ENCODE measurements at regions not wholly inside any gene's neighbourhood (a gene's known extent, or its start where the extent isn't known, plus 50 kb on each side); places are given as distances from the start of the nearest gene placed in this dataset.

DNA sequence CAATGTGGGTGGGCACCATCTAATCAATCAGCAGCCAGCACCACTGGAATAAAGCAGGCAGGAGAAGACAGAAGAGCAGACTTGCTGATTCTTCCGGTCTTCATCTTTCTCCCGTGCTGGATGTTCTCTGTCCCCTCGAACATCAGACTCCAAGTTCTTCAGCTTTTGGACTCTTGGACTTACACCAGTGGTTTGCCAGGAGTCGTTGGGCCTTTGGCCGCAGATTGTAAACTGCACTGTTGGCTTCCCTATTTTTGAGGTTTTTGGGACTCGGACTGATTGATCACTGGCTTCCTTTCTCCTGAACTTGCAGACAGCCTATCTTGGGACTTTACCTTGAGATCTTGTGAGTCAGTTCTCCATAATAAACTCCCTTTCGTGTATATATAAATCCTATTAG is 292.8 kb downstream of the BCHE start:
- CTCF ChIA-PET = no interaction called here
- POLR2A ChIA-PET = no interaction called here
- H3K36me3 Mint-ChIP-seq (ENCODE audit: low read depth) = no peaks in the 10 kb centered on the region
- intact Hi-C loops (cut with DNase I, micrococcal nuclease) = no loop called here
- H3K9me3 Mint-ChIP-seq = peaks cover 6% of the 10 kb centered on the region
- no peaks in the 10 kb centered on the region for H3K4me1 ChIP-seq (ENCODE audit: insufficient read depth, low read length)
- peaks cover 0 to 6% of the 10 kb centered on the region in 2 experiments for H3K9me3 ChIP-seq (ENCODE audit: control insufficient read depth in 1 of 2, insufficient read depth in 1 of 2, low read length in 2 of 2)
- H3K27me3 ChIP-seq (ENCODE audit: control insufficient read depth in 1 of 2, insufficient read depth in 2 of 2, low read length in 2 of 2) = no peaks in the 10 kb centered on the region
- H3K4me3 ChIP-seq (ENCODE audit: low read length) = no peak overlapping the region
- H3K27ac ChIP-seq (ENCODE audit: low read depth in 1 of 2, low read length in 2 of 2) = no peak overlapping the region
- no peaks in the 10 kb centered on the region for H3K36me3 ChIP-seq (ENCODE audit: insufficient read depth, low read length)
- DNase-seq (no peak), ATAC-seq (ENCODE audit: poor library complexity) (no peak)
- H3K4me1 Mint-ChIP-seq (ENCODE audit: low read depth) = no peaks in the 10 kb centered on the region
- H3K27me3 Mint-ChIP-seq = no peaks in the 10 kb centered on the region
- no peak overlapping the region for H3K4me3 Mint-ChIP-seq
- no peak overlapping the region for H3K27ac Mint-ChIP-seq
- TF ChIP-seq, protein P1, sequence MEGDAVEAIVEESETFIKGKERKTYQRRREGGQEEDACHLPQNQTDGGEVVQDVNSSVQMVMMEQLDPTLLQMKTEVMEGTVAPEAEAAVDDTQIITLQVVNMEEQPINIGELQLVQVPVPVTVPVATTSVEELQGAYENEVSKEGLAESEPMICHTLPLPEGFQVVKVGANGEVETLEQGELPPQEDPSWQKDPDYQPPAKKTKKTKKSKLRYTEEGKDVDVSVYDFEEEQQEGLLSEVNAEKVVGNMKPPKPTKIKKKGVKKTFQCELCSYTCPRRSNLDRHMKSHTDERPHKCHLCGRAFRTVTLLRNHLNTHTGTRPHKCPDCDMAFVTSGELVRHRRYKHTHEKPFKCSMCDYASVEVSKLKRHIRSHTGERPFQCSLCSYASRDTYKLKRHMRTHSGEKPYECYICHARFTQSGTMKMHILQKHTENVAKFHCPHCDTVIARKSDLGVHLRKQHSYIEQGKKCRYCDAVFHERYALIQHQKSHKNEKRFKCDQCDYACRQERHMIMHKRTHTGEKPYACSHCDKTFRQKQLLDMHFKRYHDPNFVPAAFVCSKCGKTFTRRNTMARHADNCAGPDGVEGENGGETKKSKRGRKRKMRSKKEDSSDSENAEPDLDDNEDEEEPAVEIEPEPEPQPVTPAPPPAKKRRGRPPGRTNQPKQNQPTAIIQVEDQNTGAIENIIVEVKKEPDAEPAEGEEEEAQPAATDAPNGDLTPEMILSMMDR (IDR thresholded peaks at IDR 0.05) = no peak

DNA sequence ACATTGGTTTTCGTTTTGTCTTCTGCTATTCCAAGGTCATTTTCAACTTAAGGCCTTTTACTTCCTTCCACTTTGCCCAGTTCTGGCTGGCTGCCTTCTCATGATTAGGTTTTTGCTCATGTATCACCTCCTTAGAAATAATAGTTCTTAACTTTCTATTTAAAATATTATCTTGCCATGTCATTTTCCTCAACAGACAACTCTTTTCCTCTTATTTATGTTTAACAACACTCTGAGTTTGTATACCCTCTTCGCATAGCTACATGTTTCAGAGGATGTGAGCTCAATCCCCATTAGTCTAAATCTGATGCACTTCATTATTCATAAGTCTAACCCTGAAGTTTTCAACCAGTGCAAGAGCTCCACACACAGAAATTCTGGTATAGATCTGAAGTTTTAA is 299.1 kb downstream of the BCHE start:
- Mint-ChIP-seq H3K36me3 (ENCODE audit: low read depth) (no peaks in the 10 kb centered on the region), H3K27ac (no peak overlapping the region), H3K9me3 (peaks cover 11% of the 10 kb centered on the region), H3K4me3 (no peak overlapping the region), H3K4me1 (ENCODE audit: low read depth) (no peaks in the 10 kb centered on the region), H3K27me3 (no peaks in the 10 kb centered on the region)
- POLR2A ChIA-PET = no interaction called here
- intact Hi-C loops (cut with DNase I, micrococcal nuclease) = no loop called here
- no peak for ATAC-seq (ENCODE audit: poor library complexity)
- no peak overlapping the region for H3K4me3 ChIP-seq (ENCODE audit: low read length)
- TF ChIP-seq, protein P1 (IDR thresholded peaks at IDR 0.05) = no peak
- no peak for DNase-seq
- H3K27ac ChIP-seq (ENCODE audit: low read depth in 1 of 2, low read length in 2 of 2) = no peak overlapping the region
- H3K27me3 ChIP-seq (ENCODE audit: control insufficient read depth in 1 of 2, insufficient read depth in 2 of 2, low read length in 2 of 2) = no peaks in the 10 kb centered on the region
- H3K36me3 ChIP-seq (ENCODE audit: insufficient read depth, low read length) = no peaks in the 10 kb centered on the region
- peaks cover 3 to 6% of the 10 kb centered on the region in 2 experiments for H3K9me3 ChIP-seq (ENCODE audit: control insufficient read depth in 1 of 2, insufficient read depth in 1 of 2, low read length in 2 of 2)
- H3K4me1 ChIP-seq (ENCODE audit: insufficient read depth, low read length) = no peaks in the 10 kb centered on the region
- CTCF ChIA-PET = no interaction called here

DNA sequence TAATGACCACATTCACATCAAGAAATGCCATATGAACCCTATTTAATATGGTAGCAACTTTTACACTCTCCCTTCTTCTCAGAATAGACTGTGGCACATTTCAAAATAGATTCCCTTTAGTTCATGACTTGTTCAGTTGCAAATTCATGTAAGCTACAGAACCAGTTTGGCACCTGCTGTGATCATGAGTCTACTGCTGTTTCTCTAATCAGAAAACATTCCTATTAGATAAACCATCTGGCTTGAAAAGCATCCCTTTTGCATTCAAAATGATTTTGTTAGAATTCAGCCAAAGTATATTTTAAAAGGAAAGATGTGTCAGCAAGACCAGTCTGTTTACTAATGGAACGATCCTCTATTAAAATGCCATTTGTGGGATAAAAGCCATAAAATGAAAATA is 304.4 kb downstream of the BCHE start:
- ATAC-seq (ENCODE audit: poor library complexity) = no peak
- no peaks in the 10 kb centered on the region for H3K36me3 Mint-ChIP-seq (ENCODE audit: low read depth)

More for the DNA sequence above, 304.4 kb downstream of the BCHE start:
- no peaks in the 10 kb centered on the region for H3K27me3 ChIP-seq (ENCODE audit: control insufficient read depth in 1 of 2, insufficient read depth in 2 of 2, low read length in 2 of 2)
- no peaks in the 10 kb centered on the region for H3K36me3 ChIP-seq (ENCODE audit: insufficient read depth, low read length)
- no peak overlapping the region for H3K4me3 ChIP-seq (ENCODE audit: low read length)
- TF ChIP-seq, protein P1 (IDR thresholded peaks at IDR 0.05) = no peak
- Mint-ChIP-seq H3K4me3 (no peak overlapping the region), H3K27ac (no peak overlapping the region), H3K4me1 (ENCODE audit: low read depth) (no peaks in the 10 kb centered on the region), H3K27me3 (no peaks in the 10 kb centered on the region), H3K9me3 (peaks cover 4% of the 10 kb centered on the region)
- no peaks in the 10 kb centered on the region for H3K9me3 ChIP-seq (ENCODE audit: control insufficient read depth in 1 of 2, insufficient read depth in 1 of 2, low read length in 2 of 2)
- ChIA-PET CTCF (no interaction called here), POLR2A (no interaction called here)
- no peak for DNase-seq
- no peaks in the 10 kb centered on the region for H3K4me1 ChIP-seq (ENCODE audit: insufficient read depth, low read length)
- intact Hi-C loops (cut with DNase I, micrococcal nuclease) = no loop called here
- no peak overlapping the region for H3K27ac ChIP-seq (ENCODE audit: low read depth in 1 of 2, low read length in 2 of 2)

Data from CD4-positive, alpha-beta T cell (primary cell).